K562 (cell line): ENCODE measurements at regions not wholly inside any gene's neighbourhood (a gene's known extent, or its start where the extent isn't known, plus 50 kb on each side); places are given as distances from the start of the nearest gene placed in this dataset.

Experiments used
- GATAD2A ChIP-seq: fragments of 450-650 bp; IDR thresholded peaks from 2 replicates; pipeline ENCODE4 v1.6.1; 2017
- KLF13 ChIP-seq: fragments of 450-650 bp; IDR thresholded peaks from 2 replicates; pipeline ENCODE4 v1.6.1; 2016; ENCODE audit warnings: missing genetic modification characterization, low read depth, mild to moderate bottlenecking, missing compliant biosample characterization, moderate library complexity, borderline replicate concordance
- NRF1 ChIP-seq, 2 experiments: fragments of 450-650 bp; IDR thresholded peaks in 1 of 2; conservative IDR thresholded peaks in 1 of 2; 2 replicates each; pipeline ENCODE4 v1.6.1; 2014; ENCODE audit warnings: mild to moderate bottlenecking in 2 of 2
- PML ChIP-seq: IDR thresholded peaks from 2 replicates; pipeline ENCODE4 v1.6.1; 2012; ENCODE audit warnings: low read length, inconsistent platforms
- SMARCC2 ChIP-seq: fragments of 450-650 bp; IDR thresholded peaks from 2 replicates; pipeline ENCODE4 v1.6.1; 2017; ENCODE audit warnings: antibody characterized with exemption, moderate library complexity, mild to moderate bottlenecking, low read depth
- TRIM28 ChIP-seq: fragments of 450-650 bp; IDR thresholded peaks from 2 replicates; pipeline ENCODE4 v1.6.1; 2017
- ZBTB8A ChIP-seq: fragments of 450-650 bp; IDR thresholded peaks from 2 replicates; pipeline ENCODE4 v1.6.1; 2018; ENCODE audit warnings: mild to moderate bottlenecking, moderate library complexity; ENCODE audit not compliant: partially characterized antibody
- ZHX1 ChIP-seq: fragments of 150-350 bp; conservative IDR thresholded peaks from 2 replicates; pipeline ENCODE4 v1.6.1; 2014; ENCODE audit warnings: low read length
- ZNF318 ChIP-seq, 2 experiments: fragments of 450-650 bp; IDR thresholded peaks; 2 replicates each; pipeline ENCODE4 v1.6.1; 2016; ENCODE audit warnings: mild to moderate bottlenecking in 2 of 2, borderline replicate concordance in 1 of 2, low read depth in 1 of 2, moderate library complexity in 1 of 2
- ZNF436 ChIP-seq: fragments of 250-450, 450-650 bp; sonication (Bioruptor Pico); formaldehyde crosslinking; IDR thresholded peaks from 2 replicates; pipeline ENCODE4 v1.7.0; 2020; ENCODE audit warnings: mild to moderate bottlenecking
- TF ChIP-seq, protein P1 (sequence below): fragments of 250-450 bp; sonication (Bioruptor Pico); IDR thresholded peaks from 2 replicates; pipeline ENCODE4 v1.5.0; 2020; ENCODE audit warnings: mild to moderate bottlenecking, borderline replicate concordance
- TF ChIP-seq, protein P2 (sequence below), 3 experiments: IDR thresholded peaks in 2 of 3; conservative IDR thresholded peaks in 1 of 3; 2 replicates each; pipeline ENCODE4 v1.5.1; 2011 to 2012; ENCODE audit warnings: low read length in 3 of 3, mild to moderate bottlenecking in 3 of 3, control low read depth in 2 of 3, improper control_type of control experiment in 1 of 3, inconsistent platforms in 1 of 3, low read depth in 1 of 3, mixed read lengths in 1 of 3, moderate library complexity in 1 of 3; ENCODE audit not compliant: insufficient read depth in 2 of 3

DNA sequence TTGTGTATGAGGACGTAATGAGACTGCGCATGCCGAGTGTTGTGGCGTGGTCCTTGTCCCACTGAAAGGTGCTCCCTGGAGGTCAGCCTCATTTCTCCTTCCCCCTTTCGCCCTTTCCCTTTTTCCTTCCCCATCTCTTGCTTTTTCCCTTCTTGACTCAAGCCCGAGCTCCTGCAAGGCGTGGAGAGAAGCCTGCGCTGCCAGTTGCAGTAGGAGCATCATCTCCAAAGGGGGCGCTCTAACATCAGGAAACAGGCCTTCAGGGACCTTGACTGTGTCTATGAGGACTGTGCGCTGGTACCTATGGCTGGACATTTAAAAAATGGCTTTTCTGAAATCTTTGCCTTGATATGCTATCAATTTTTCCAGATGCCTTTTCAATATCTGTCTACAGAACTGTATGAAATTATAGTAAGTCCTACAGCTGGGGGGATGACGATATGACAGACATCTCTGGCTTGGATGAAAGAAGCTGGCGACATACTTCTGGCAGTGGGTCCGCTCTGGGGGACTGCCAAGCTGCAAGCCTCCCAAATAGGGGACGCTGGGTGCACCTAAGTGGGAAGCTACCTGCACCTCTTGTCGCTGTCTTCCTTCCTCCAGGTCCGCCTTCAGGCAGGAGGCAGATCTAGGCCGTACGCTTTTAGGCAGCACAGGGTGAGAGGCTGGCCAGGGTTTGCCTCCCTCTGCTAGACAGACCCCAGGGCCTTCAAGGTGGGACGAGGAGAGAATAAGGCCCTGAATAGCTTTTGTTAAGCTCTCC lies 96.5 kb downstream of the NXPE2 start (continued):
- TF ChIP-seq ZHX1 (no peak), TRIM28 (no peak), NRF1 (conservative IDR thresholded peaks at IDR 0.05 in 1 of 2, IDR thresholded peaks at IDR 0.05 in 1 of 2) (no peak), ZBTB8A (no peak), KLF13 (tag) (no peak), GATAD2A (no peak), ZNF436 (CRISPR knock-in tag) (no peak), PML (no peak), ZNF318 (IDR thresholded peaks at IDR 0.05; ENCODE audit: borderline replicate concordance in 1 of 2, low read depth in 1 of 2) (no peak), SMARCC2 (no peak)
- TF ChIP-seq, protein P1, sequence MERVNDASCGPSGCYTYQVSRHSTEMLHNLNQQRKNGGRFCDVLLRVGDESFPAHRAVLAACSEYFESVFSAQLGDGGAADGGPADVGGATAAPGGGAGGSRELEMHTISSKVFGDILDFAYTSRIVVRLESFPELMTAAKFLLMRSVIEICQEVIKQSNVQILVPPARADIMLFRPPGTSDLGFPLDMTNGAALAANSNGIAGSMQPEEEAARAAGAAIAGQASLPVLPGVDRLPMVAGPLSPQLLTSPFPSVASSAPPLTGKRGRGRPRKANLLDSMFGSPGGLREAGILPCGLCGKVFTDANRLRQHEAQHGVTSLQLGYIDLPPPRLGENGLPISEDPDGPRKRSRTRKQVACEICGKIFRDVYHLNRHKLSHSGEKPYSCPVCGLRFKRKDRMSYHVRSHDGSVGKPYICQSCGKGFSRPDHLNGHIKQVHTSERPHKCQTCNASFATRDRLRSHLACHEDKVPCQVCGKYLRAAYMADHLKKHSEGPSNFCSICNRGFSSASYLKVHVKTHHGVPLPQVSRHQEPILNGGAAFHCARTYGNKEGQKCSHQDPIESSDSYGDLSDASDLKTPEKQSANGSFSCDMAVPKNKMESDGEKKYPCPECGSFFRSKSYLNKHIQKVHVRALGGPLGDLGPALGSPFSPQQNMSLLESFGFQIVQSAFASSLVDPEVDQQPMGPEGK = no peak
- TF ChIP-seq, protein P2, sequence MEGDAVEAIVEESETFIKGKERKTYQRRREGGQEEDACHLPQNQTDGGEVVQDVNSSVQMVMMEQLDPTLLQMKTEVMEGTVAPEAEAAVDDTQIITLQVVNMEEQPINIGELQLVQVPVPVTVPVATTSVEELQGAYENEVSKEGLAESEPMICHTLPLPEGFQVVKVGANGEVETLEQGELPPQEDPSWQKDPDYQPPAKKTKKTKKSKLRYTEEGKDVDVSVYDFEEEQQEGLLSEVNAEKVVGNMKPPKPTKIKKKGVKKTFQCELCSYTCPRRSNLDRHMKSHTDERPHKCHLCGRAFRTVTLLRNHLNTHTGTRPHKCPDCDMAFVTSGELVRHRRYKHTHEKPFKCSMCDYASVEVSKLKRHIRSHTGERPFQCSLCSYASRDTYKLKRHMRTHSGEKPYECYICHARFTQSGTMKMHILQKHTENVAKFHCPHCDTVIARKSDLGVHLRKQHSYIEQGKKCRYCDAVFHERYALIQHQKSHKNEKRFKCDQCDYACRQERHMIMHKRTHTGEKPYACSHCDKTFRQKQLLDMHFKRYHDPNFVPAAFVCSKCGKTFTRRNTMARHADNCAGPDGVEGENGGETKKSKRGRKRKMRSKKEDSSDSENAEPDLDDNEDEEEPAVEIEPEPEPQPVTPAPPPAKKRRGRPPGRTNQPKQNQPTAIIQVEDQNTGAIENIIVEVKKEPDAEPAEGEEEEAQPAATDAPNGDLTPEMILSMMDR (IDR thresholded peaks at IDR 0.05 in 2 of 3, conservative IDR thresholded peaks at IDR 0.05 in 1 of 3; ENCODE audit: insufficient read depth in 2 of 3, low read depth in 1 of 3, low read length in 3 of 3) = peak; percentile 76 to 91 (median 85)
